ENCODE measurements at regions not wholly inside any gene's neighbourhood (a gene's known extent, or its start where the extent isn't known, plus 50 kb on each side); places are given as distances from the start of the nearest gene placed in this dataset.

DNA sequence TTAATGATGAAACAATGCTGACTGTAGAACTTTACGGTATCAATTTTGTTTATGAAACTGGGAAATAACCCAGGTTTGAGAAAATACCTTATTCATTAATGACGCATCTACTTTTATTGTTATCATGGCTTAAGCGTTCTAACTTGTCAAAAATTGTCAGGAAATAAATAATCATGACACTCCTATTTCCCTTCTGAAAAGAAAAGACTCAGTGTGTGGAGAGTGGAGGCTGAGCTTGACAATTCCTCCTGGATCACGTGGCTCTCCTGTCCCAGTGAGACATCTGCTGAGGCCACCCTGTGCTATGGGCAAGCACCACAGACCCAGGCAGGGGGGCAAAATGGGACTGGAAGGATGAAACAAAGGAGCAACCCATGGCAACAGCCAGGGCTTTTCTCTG lies 466.4 kb downstream of the ZNF608 start:
- peaks cover 25% of the 10 kb centered on the region for H3K4me1 Mint-ChIP-seq (ENCODE audit: low read depth)
- DNase-seq (ENCODE audit: low spot score, unreplicated experiment) = no peak
- TF ChIP-seq, protein P1, sequence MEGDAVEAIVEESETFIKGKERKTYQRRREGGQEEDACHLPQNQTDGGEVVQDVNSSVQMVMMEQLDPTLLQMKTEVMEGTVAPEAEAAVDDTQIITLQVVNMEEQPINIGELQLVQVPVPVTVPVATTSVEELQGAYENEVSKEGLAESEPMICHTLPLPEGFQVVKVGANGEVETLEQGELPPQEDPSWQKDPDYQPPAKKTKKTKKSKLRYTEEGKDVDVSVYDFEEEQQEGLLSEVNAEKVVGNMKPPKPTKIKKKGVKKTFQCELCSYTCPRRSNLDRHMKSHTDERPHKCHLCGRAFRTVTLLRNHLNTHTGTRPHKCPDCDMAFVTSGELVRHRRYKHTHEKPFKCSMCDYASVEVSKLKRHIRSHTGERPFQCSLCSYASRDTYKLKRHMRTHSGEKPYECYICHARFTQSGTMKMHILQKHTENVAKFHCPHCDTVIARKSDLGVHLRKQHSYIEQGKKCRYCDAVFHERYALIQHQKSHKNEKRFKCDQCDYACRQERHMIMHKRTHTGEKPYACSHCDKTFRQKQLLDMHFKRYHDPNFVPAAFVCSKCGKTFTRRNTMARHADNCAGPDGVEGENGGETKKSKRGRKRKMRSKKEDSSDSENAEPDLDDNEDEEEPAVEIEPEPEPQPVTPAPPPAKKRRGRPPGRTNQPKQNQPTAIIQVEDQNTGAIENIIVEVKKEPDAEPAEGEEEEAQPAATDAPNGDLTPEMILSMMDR (IDR thresholded peaks at IDR 0.05; ENCODE audit: unreplicated experiment) = no peak
- no peaks in the 10 kb centered on the region for H3K36me3 Mint-ChIP-seq (ENCODE audit: insufficient read depth)
- no peak overlapping the region for H3K27ac Mint-ChIP-seq
- no peaks in the 10 kb centered on the region for H3K27me3 Mint-ChIP-seq
- no peak overlapping the region for H3K4me3 Mint-ChIP-seq (ENCODE audit: low read depth)
- H3K9me3 Mint-ChIP-seq (ENCODE audit: low read depth) = no peaks in the 10 kb centered on the region

DNA sequence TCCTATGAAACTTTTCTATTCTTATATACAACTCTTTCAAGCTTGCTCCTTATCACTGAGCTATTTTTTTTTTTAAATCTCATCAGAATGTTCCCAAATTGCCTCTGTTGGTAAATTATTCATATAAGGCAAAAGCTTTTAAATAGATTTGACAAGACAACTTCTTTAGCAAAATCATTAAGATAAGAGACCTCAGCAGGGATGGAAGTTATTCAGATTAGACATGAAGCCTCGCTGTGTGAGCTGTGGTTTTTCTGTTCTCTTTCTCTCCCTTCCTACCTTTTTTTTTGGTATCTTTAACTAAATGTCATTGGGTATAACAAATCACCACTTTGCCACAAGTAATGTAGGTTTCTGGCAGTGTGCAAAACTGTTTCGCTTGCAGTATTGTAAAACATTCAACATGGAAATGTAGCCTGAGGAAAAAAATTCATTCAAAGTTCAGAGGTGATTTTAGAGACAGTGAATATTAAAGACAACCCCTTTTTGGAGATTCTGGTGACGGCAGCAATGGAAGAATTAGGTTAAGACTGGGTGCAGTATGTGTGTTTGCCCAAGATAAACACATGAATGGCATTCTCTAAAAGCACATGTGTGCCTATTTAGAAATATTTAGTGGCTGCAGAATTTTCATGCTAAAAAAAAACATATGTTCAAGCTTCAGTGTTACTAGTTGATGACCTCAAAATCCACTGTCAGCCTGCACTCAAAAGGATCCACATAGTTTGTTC lies 467.1 kb downstream of the ZNF608 start:
- DNase-seq (ENCODE audit: low spot score, unreplicated experiment) = no peak
- H3K27me3 Mint-ChIP-seq = no peaks in the 10 kb centered on the region
- H3K4me3 Mint-ChIP-seq (ENCODE audit: low read depth) = no peak overlapping the region
- H3K36me3 Mint-ChIP-seq (ENCODE audit: insufficient read depth) = no peaks in the 10 kb centered on the region
- H3K27ac Mint-ChIP-seq = peak overlapping the region; percentile 35
- H3K4me1 Mint-ChIP-seq (ENCODE audit: low read depth) = peaks cover 29% of the 10 kb centered on the region
- no peaks in the 10 kb centered on the region for H3K9me3 Mint-ChIP-seq (ENCODE audit: low read depth)
- TF ChIP-seq, protein P1 (IDR thresholded peaks at IDR 0.05; ENCODE audit: unreplicated experiment) = no peak

DNA sequence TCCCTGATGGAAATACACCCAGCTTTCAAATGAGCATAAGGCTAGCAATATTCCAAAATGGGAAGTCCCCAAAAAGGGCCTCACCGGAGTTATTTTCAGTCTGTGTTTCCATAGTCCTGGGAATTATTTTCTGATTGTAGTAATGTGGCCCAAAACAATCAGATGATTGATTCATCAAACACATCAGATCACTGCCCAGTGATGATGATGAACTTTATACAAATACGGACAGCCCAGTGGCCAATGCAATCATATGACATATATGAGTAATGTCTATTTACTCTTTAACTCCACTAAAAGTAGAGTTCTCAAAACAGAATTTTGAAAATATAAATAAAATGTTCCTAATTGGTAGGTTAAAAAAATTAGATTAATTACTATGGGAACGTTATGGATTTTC lies 467.8 kb downstream of the ZNF608 start:
- TF ChIP-seq, protein P1 (IDR thresholded peaks at IDR 0.05; ENCODE audit: unreplicated experiment) = no peak
- no peaks in the 10 kb centered on the region for H3K27me3 Mint-ChIP-seq
- H3K27ac Mint-ChIP-seq = no peak overlapping the region
- no peak for DNase-seq (ENCODE audit: low spot score, unreplicated experiment)
- H3K36me3 Mint-ChIP-seq (ENCODE audit: insufficient read depth) = no peaks in the 10 kb centered on the region
- H3K4me1 Mint-ChIP-seq (ENCODE audit: low read depth) = peaks cover 32% of the 10 kb centered on the region
- no peaks in the 10 kb centered on the region for H3K9me3 Mint-ChIP-seq (ENCODE audit: low read depth)
- H3K4me3 Mint-ChIP-seq (ENCODE audit: low read depth) = no peak overlapping the region

DNA sequence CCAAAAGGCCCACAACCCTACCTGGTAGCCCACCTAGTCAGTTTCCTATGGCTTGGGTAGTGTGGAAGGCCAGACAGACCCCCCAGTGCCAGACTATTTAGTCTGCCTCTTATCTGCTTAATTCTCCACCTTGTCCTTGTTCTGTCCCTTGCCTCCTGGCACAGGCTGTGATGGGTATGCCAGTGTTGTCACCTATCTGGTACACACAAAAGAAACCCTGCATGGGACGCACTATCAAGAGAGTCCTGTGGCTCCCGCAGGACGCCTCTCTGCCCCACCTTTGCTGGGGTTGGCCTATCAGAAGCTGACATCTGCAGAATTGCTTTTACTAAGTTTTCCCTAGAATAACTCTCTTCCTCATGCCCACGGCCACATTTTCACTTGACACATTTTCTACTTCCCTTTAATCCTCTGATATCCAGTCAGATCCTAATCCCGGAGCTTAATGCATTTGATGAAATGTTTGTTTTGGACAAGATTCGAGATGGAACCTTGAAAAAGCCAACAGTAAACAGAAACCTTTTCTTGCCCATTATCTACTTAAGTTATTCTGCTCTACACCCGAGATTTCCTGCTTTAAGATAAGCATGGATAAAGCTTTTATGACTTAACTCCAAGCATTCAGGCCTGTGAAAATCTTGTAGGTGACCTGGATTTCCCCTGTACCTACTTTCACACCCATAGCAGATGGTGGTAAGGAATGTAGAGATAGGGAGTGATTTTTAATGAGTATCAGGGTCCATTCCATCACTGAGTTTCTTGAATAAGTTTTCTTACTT lies 468.5 kb downstream of the ZNF608 start:
- DNase-seq (ENCODE audit: low spot score, unreplicated experiment) = no peak

DNA sequence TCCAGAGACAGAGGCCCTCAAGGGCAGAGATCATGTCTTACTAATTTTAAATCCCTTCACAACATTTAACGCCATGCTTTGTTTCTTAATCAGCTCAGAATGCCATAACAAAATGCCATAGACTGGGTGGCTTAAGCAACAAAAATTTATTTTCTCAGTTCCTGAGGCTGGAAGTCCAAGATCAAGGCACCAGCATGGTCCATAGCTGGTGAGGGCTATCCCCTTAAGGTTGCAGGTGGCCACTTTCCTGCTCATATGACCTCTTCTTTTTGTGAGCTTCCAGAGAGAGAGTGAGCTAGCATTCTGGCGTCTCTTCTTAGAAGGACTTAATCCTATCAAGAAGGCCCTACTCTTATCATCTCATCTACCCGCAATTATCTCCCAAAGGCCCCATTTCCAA lies 470.3 kb downstream of the ZNF608 start:
- Mint-ChIP-seq H3K27ac (no peak overlapping the region), H3K27me3 (no peaks in the 10 kb centered on the region), H3K4me1 (ENCODE audit: low read depth) (peaks cover 28% of the 10 kb centered on the region)

More for the DNA sequence above, 468.5 kb downstream of the ZNF608 start:
- H3K36me3 Mint-ChIP-seq (ENCODE audit: insufficient read depth) = no peaks in the 10 kb centered on the region
- H3K4me3 Mint-ChIP-seq (ENCODE audit: low read depth) = no peak overlapping the region
- no peaks in the 10 kb centered on the region for H3K9me3 Mint-ChIP-seq (ENCODE audit: low read depth)
- peaks cover 29% of the 10 kb centered on the region for H3K4me1 Mint-ChIP-seq (ENCODE audit: low read depth)
- no peak overlapping the region for H3K27ac Mint-ChIP-seq
- H3K27me3 Mint-ChIP-seq = no peaks in the 10 kb centered on the region
- TF ChIP-seq, protein P1 (IDR thresholded peaks at IDR 0.05; ENCODE audit: unreplicated experiment) = no peak

More for the DNA sequence above, 470.3 kb downstream of the ZNF608 start:
- no peak overlapping the region for H3K4me3 Mint-ChIP-seq (ENCODE audit: low read depth)
- TF ChIP-seq, protein P1 (IDR thresholded peaks at IDR 0.05; ENCODE audit: unreplicated experiment) = no peak
- no peaks in the 10 kb centered on the region for H3K36me3 Mint-ChIP-seq (ENCODE audit: insufficient read depth)
- H3K9me3 Mint-ChIP-seq (ENCODE audit: low read depth) = no peaks in the 10 kb centered on the region
- DNase-seq (ENCODE audit: low spot score, unreplicated experiment) = no peak
